Omental fat pad (tissue), 3 donors: ENCODE measurements at regions not wholly inside any gene's neighbourhood (a gene's known extent, or its start where the extent isn't known, plus 50 kb on each side); places are given as distances from the start of the nearest gene placed in this dataset.
A peak's percentile ranks its signal among the peaks of the same experiment; 100 is the strongest.
"Not testable (repeated sequence)": the region's sequence is repeated elsewhere in the genome, so short reads cannot be mapped to it uniquely, and the experiment has no call there.

Experiments
- ATAC-seq: fragments of 150-250 bp; one replicate; pipeline ENCODE4 v1.9.1; 2016; ENCODE audit warnings: mild to moderate bottlenecking, moderate library complexity; ENCODE audit not compliant: low FRiP score
- DNase-seq: peaks from one replicate; pipeline ENCODE4 v3.0.0-alpha.2; 2019; ENCODE audit warnings: low spot score
- TF ChIP-seq, protein P1 (sequence below), 3 donors: fragments of 450-650 bp; IDR thresholded peaks; one replicate each; pipeline ENCODE4 v1.5.1; 2016 to 2017; ENCODE audit warnings: antibody characterized with exemption in 3 of 3, mild to moderate bottlenecking in 3 of 3, moderate library complexity in 2 of 3

DNA sequence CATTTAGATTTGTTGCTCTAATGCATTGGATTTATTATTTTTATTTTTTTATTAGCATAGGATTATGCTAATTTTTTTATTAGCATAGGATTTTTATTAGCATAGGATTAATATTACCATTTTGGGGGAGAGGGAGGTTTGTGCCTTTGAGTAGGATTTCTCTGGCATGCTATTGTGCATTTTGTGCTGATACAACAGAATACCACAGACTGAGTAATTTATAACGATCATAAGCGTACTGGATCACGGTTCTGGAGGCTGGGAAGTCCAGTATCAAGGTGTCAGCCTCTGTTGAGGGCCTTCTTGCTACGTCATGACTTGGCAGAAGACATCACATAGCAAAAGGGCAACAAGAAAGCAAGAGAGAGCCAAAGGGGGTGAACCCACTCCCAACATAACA is 187.5 kb downstream of the XPNPEP1 start:
- DNase-seq, result no peak

DNA sequence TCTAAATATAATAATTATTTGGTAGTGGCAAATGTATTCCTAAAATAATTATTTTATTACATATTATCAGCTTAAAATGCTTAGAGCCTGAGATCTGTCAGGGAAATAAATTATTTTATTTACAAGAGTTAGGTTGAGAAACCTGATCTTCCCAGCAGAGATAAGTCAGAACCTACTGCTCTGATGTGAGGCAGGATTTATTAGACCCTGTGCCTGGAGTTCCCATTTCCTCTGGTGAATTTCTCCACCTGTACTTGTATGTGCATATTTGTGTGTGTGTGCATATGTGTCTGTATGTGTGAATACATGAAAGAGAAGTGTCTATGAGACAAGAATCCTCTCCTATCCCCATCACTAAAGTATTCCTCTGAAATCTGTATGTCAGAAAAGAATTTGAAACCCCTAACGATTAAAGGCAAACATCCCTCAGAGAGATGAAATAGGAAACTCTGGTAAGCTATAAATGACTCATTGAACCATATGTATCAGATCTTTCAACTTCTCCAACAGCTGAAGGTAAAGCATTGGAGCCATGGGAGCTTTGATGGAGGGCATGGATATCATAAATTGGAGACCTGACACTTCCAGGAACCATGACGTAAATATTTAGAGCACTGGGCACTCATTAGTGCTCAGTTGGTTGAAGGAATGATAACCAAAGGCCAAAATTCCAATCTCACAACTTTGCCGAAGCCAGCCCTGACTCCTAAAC is 190.9 kb downstream of the XPNPEP1 start:
- DNase-seq (no peak), ATAC-seq (peak; percentile 59)
- TF ChIP-seq, protein P1, sequence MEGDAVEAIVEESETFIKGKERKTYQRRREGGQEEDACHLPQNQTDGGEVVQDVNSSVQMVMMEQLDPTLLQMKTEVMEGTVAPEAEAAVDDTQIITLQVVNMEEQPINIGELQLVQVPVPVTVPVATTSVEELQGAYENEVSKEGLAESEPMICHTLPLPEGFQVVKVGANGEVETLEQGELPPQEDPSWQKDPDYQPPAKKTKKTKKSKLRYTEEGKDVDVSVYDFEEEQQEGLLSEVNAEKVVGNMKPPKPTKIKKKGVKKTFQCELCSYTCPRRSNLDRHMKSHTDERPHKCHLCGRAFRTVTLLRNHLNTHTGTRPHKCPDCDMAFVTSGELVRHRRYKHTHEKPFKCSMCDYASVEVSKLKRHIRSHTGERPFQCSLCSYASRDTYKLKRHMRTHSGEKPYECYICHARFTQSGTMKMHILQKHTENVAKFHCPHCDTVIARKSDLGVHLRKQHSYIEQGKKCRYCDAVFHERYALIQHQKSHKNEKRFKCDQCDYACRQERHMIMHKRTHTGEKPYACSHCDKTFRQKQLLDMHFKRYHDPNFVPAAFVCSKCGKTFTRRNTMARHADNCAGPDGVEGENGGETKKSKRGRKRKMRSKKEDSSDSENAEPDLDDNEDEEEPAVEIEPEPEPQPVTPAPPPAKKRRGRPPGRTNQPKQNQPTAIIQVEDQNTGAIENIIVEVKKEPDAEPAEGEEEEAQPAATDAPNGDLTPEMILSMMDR (IDR thresholded peaks at IDR 0.05), result no peak

More for the DNA sequence above, 187.5 kb downstream of the XPNPEP1 start:
- no peak for ATAC-seq
- TF ChIP-seq, protein P1 (IDR thresholded peaks at IDR 0.05), result no peak

DNA sequence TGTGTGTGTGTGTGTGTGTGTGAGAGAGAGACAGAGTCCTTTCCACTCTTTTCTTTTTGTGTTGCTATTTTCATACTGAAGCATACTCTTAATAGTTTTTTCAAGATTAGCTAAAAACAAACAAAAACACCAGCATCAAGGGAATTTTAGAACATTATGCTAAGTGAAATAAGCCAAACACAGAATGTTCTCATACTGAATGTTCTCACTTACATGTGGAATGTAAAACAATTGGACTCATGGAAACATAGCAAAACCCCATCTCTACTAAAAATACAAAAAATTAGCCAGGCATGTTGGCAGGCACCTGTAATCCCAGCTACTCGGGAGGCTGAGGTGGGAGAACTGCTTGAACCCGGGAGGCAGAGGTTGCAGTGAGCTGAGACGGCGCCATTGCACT is 193.4 kb downstream of the XPNPEP1 start:
- DNase-seq, ATAC-seq: not testable (repeated sequence)

DNA sequence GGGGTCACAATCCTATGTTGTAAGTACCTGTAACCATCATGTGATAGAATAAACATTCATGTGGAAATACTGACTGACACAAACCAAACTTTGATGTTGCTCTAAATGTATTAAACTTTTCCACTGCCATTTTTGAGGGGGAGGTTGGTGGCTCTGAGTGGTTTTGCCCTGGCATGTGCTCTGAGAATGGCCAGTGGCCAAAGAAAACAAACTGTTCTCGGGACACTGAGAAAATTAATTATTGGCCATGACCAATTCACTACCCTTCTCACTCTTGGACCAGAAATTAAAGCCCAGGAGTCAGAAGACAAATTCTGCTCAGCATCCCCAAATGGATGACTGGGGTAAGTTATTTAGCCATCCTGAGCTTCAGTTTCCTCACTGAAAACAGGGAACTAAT is 195.9 kb downstream of the XPNPEP1 start:
- no peak for ATAC-seq
- TF ChIP-seq, protein P1 (IDR thresholded peaks at IDR 0.05), result no peak
- DNase-seq, result no peak

DNA sequence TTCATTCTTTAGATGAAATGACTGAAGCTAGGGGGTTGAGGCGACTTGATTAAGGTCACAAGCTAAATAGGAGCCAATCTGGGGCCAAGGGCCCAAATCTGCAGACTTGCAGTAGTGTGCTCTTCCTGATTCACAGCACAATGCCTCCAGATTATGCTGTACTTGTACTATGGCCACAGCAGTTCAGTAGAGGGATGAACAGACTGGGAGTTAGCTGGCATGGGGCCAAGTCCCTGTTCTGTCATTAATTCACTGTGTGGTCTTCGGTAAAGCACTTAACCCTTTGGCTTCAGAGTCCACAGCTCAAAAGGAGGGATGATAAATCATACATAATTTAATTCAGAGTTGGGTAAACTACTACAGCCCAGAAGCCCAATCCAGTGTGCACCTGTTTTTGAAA is 196.8 kb downstream of the XPNPEP1 start:
- no peak for DNase-seq
- ATAC-seq, result no peak
- TF ChIP-seq, protein P1 (IDR thresholded peaks at IDR 0.05), result no peak

DNA sequence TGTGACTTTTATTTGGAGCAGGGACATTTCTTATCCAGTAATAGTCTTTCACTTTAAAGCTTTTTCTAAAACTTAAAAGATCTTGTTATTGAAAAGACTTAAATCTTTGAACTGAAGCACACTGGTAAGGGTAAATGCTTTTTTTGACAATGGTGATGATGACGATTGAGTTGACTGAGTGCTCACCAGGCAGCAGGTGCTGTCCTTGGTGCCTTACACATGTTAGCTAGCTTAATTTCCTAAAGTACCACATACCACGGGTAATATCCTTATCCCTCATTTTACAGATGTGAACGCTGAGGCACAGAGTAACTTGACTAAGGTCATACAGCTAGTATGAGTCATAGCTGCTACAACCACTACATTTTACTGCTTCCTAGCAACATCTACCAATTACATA is 200.0 kb downstream of the XPNPEP1 start:
- TF ChIP-seq, protein P1 (IDR thresholded peaks at IDR 0.05), result no peak
- ATAC-seq, result no peak

DNA sequence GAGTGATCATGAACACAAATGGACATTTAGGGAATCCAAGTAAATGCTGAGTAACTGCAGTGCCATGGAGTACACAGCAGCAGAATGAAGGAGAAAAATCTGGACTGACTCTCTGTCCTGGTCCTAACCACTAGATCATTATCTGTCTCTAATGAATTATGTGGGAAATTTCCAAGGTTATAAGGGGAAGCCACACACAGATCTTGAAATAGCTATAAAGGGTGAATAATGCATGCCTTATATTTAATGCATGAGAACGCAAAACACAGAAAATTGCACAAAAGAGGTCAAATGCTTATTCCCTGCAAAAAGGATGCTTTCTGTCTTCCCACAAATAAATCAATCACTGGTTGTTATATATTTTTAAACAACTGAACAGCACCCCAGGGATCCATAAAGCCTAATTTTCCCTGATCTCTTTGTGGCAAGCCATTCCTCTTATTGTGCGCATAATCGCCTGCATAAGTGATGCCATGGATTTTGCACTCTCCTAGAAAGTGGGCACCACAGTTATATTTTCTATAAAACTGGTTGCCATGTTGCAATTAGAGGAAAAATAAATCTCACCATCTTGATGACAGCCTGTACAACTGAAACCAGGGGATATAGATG is 201.8 kb downstream of the XPNPEP1 start:
- TF ChIP-seq, protein P1 (IDR thresholded peaks at IDR 0.05), result no peak
- no peak for ATAC-seq
- DNase-seq, result no peak

More for the DNA sequence above, 200.0 kb downstream of the XPNPEP1 start:
- DNase-seq, result no peak
